ENCODE measurements at regions not wholly inside any gene's neighbourhood (a gene's known extent, or its start where the extent isn't known, plus 50 kb on each side); places are given as distances from the start of the nearest gene placed in this dataset.

DNA sequence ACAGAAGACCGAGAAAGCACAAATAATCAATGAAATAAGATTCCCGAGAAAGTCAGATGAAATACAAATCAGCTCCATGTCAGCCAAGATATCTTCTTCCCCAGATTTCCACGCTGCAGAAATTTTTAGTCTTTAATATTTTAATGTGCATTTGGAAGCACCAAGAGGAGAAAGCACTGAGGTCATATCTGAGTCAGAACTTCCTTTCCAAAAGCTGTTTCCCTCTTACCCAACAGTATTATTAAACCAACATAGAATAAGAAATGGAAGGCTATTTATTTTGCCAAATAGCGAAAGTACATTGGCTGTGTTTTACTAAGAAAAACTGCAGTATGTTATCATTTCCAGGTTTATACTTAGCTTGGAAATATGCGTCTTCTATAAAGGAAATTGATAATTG, 772.1 kb upstream of the CDH9 start:
- Histone ChIP-seq H4K91ac (ENCODE audit: low read depth, low read length) (no peak overlapping the region), H3K23ac (ENCODE audit: low read length) (no peak overlapping the region), H2AK5ac (ENCODE audit: low read length) (no peak overlapping the region), H3K14ac (ENCODE audit: low read length) (no peak overlapping the region), H3K9me3 (ENCODE audit: insufficient read depth, low read depth, low read length) (no peaks in the 10 kb centered on the region), H3K4me2 (ENCODE audit: low read length) (no peak overlapping the region), H3K4me3 (ENCODE audit: low read depth, low read length) (no peak overlapping the region), H3K79me2 (ENCODE audit: control insufficient read depth, insufficient read depth, low read length, poor library complexity) (no peaks in the 10 kb centered on the region), H3K79me1 (ENCODE audit: low read length) (no peaks in the 10 kb centered on the region), H2AFZ (ENCODE audit: insufficient read depth, low read length, poor library complexity) (no peak overlapping the region), H3K9ac (ENCODE audit: low read length) (no peak overlapping the region), H3K18ac (ENCODE audit: low read length) (no peak overlapping the region), H3K36me3 (ENCODE audit: control insufficient read depth in 1 of 2, insufficient read depth in 2 of 2, low read length in 2 of 2) (no peaks in the 10 kb centered on the region), H3K27ac (ENCODE audit: low read depth, low read length) (no peak overlapping the region), H3K4ac (ENCODE audit: low read depth, low read length) (no peak overlapping the region), H3K27me3 (ENCODE audit: insufficient read depth, low read length) (no peaks in the 10 kb centered on the region), H2BK12ac (ENCODE audit: low read length) (no peak overlapping the region), H4K8ac (ENCODE audit: low read depth, low read length) (no peak overlapping the region), H2BK5ac (ENCODE audit: low read depth, low read length, poor library complexity) (no peak overlapping the region), H3K4me1 (ENCODE audit: control insufficient read depth in 1 of 2, insufficient read depth in 2 of 2, low read length in 2 of 2) (no peaks in the 10 kb centered on the region), H4K12ac (ENCODE audit: low read depth, low read length) (no peak overlapping the region), H2BK120ac (ENCODE audit: insufficient read depth, low read length, poor library complexity) (no peak overlapping the region)
- WGBS (ENCODE audit: extremely low coverage, insufficient coverage, insufficient read length), result no CpG with 5 or more reads among the region's 5 CpGs
- no peak for DNase-seq

DNA sequence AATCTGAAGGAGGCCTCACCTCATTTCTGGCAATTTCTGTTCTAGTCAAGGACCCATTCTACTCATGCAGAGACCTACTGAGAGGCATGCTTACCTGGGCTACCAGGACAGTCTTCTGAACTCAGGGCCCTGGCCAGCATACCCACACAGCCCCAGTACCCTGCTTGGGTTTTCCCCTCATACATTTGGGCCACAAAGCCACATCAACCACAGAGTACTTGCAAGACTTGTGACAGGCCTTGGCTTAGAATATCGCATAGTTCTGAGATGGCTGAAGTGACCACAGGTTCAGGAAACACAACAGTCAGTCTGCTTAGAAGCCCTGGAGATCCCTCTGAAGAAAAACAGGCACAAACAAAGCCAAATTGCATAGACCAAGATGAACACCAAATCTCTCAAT, 758.8 kb upstream of the CDH9 start:
- no peak overlapping the region for H2AFZ ChIP-seq (ENCODE audit: insufficient read depth, low read length, poor library complexity)
- no peak overlapping the region for H4K8ac ChIP-seq (ENCODE audit: low read depth, low read length)

GRCh38 chr5:27788184-27788583, 749.8 kb upstream of the CDH9 start:
- H3K9ac ChIP-seq (ENCODE audit: low read length), result no peak overlapping the region
- no peaks in the 10 kb centered on the region for H3K79me2 ChIP-seq (ENCODE audit: control insufficient read depth, insufficient read depth, low read length, poor library complexity)
- no peak overlapping the region for H2AFZ ChIP-seq (ENCODE audit: insufficient read depth, low read length, poor library complexity)
- H3K36me3 ChIP-seq (ENCODE audit: control insufficient read depth in 1 of 2, insufficient read depth in 2 of 2, low read length in 2 of 2), result no peaks in the 10 kb centered on the region
- no peak overlapping the region for H4K91ac ChIP-seq (ENCODE audit: low read depth, low read length)
- H3K14ac ChIP-seq (ENCODE audit: low read length), result no peak overlapping the region
- no peak overlapping the region for H4K12ac ChIP-seq (ENCODE audit: low read depth, low read length)
- H3K4me1 ChIP-seq (ENCODE audit: control insufficient read depth in 1 of 2, insufficient read depth in 2 of 2, low read length in 2 of 2), result no peaks in the 10 kb centered on the region
- H2BK5ac ChIP-seq (ENCODE audit: low read depth, low read length, poor library complexity), result no peak overlapping the region
- no peaks in the 10 kb centered on the region for H3K79me1 ChIP-seq (ENCODE audit: low read length)
- no peak overlapping the region for H3K4me3 ChIP-seq (ENCODE audit: low read depth, low read length)
- no CpG with 5 or more reads among the region's 2 CpGs for WGBS (ENCODE audit: extremely low coverage, insufficient coverage, insufficient read length)
- DNase-seq, result no peak
- H2BK12ac ChIP-seq (ENCODE audit: low read length), result no peak overlapping the region
- H2AK5ac ChIP-seq (ENCODE audit: low read length), result no peak overlapping the region
- no peak overlapping the region for H3K27ac ChIP-seq (ENCODE audit: low read depth, low read length)
- no peak overlapping the region for H4K8ac ChIP-seq (ENCODE audit: low read depth, low read length)
- no peak overlapping the region for H3K4ac ChIP-seq (ENCODE audit: low read depth, low read length)
- no peaks in the 10 kb centered on the region for H3K9me3 ChIP-seq (ENCODE audit: insufficient read depth, low read depth, low read length)
- H3K18ac ChIP-seq (ENCODE audit: low read length), result no peak overlapping the region
- H2BK120ac ChIP-seq (ENCODE audit: insufficient read depth, low read length, poor library complexity), result no peak overlapping the region
- no peak overlapping the region for H3K4me2 ChIP-seq (ENCODE audit: low read length)
- H3K23ac ChIP-seq (ENCODE audit: low read length), result no peak overlapping the region
- no peaks in the 10 kb centered on the region for H3K27me3 ChIP-seq (ENCODE audit: insufficient read depth, low read length)

More for the DNA sequence above, 758.8 kb upstream of the CDH9 start:
- DNase-seq, result no peak
- no peak overlapping the region for H3K14ac ChIP-seq (ENCODE audit: low read length)
- no CpG with 5 or more reads among the region's 1 CpG for WGBS (ENCODE audit: extremely low coverage, insufficient coverage, insufficient read length)
- H3K4me2 ChIP-seq (ENCODE audit: low read length), result no peak overlapping the region
- H3K9ac ChIP-seq (ENCODE audit: low read length), result no peak overlapping the region
- no peaks in the 10 kb centered on the region for H3K27me3 ChIP-seq (ENCODE audit: insufficient read depth, low read length)
- H2BK12ac ChIP-seq (ENCODE audit: low read length), result no peak overlapping the region
- H3K79me2 ChIP-seq (ENCODE audit: control insufficient read depth, insufficient read depth, low read length, poor library complexity), result no peaks in the 10 kb centered on the region
- no peak overlapping the region for H3K27ac ChIP-seq (ENCODE audit: low read depth, low read length)
- no peak overlapping the region for H3K4me3 ChIP-seq (ENCODE audit: low read depth, low read length)
- H3K9me3 ChIP-seq (ENCODE audit: insufficient read depth, low read depth, low read length), result no peaks in the 10 kb centered on the region
- no peak overlapping the region for H2AK5ac ChIP-seq (ENCODE audit: low read length)
- no peak overlapping the region for H2BK120ac ChIP-seq (ENCODE audit: insufficient read depth, low read length, poor library complexity)
- H3K36me3 ChIP-seq (ENCODE audit: control insufficient read depth in 1 of 2, insufficient read depth in 2 of 2, low read length in 2 of 2), result no peaks in the 10 kb centered on the region
- H3K4me1 ChIP-seq (ENCODE audit: control insufficient read depth in 1 of 2, insufficient read depth in 2 of 2, low read length in 2 of 2), result no peaks in the 10 kb centered on the region
- H3K23ac ChIP-seq (ENCODE audit: low read length), result no peak overlapping the region
- no peak overlapping the region for H4K91ac ChIP-seq (ENCODE audit: low read depth, low read length)
- H2BK5ac ChIP-seq (ENCODE audit: low read depth, low read length, poor library complexity), result no peak overlapping the region
- H3K4ac ChIP-seq (ENCODE audit: low read depth, low read length), result no peak overlapping the region
- H3K79me1 ChIP-seq (ENCODE audit: low read length), result no peaks in the 10 kb centered on the region
- no peak overlapping the region for H4K12ac ChIP-seq (ENCODE audit: low read depth, low read length)
- no peak overlapping the region for H3K18ac ChIP-seq (ENCODE audit: low read length)

DNA sequence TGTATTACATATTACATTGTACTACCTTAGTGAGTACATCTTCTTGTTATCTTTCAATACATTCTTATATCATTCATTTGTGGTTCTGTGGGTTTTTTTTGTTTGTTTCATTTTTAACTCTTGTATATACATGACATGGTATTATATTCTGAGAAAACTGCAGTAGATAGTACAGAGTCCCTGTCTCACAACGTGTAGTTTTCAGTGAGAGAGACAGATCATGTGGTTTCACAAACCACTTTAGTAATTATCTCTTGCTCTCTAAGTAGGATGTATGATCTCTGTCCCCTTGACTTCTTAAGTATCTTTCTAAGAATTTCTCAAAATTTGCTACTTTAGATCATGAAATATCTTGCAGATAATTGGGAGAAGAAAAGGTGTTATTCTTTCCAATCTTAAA, 745.9 kb upstream of the CDH9 start:
- H2BK12ac ChIP-seq (ENCODE audit: low read length), result no peak overlapping the region
- H3K4me2 ChIP-seq (ENCODE audit: low read length), result no peak overlapping the region
- no CpG with 5 or more reads among the region's 1 CpG for WGBS (ENCODE audit: extremely low coverage, insufficient coverage, insufficient read length)
- H3K36me3 ChIP-seq (ENCODE audit: control insufficient read depth in 1 of 2, insufficient read depth in 2 of 2, low read length in 2 of 2), result no peaks in the 10 kb centered on the region
- no peak overlapping the region for H3K18ac ChIP-seq (ENCODE audit: low read length)
- no peak overlapping the region for H2BK120ac ChIP-seq (ENCODE audit: insufficient read depth, low read length, poor library complexity)
- no peak overlapping the region for H3K23ac ChIP-seq (ENCODE audit: low read length)
- no peak overlapping the region for H3K4ac ChIP-seq (ENCODE audit: low read depth, low read length)
- H3K9ac ChIP-seq (ENCODE audit: low read length), result no peak overlapping the region
- no peak overlapping the region for H4K8ac ChIP-seq (ENCODE audit: low read depth, low read length)
- H3K14ac ChIP-seq (ENCODE audit: low read length), result no peak overlapping the region
- no peak overlapping the region for H2BK5ac ChIP-seq (ENCODE audit: low read depth, low read length, poor library complexity)
- no peaks in the 10 kb centered on the region for H3K79me2 ChIP-seq (ENCODE audit: control insufficient read depth, insufficient read depth, low read length, poor library complexity)
- H3K4me1 ChIP-seq (ENCODE audit: control insufficient read depth in 1 of 2, insufficient read depth in 2 of 2, low read length in 2 of 2), result no peaks in the 10 kb centered on the region
- no peak overlapping the region for H4K91ac ChIP-seq (ENCODE audit: low read depth, low read length)
- H2AFZ ChIP-seq (ENCODE audit: insufficient read depth, low read length, poor library complexity), result no peak overlapping the region
- DNase-seq, result no peak
- H3K27ac ChIP-seq (ENCODE audit: low read depth, low read length), result no peak overlapping the region
- H3K4me3 ChIP-seq (ENCODE audit: low read depth, low read length), result no peak overlapping the region
- H3K27me3 ChIP-seq (ENCODE audit: insufficient read depth, low read length), result no peaks in the 10 kb centered on the region
- H3K9me3 ChIP-seq (ENCODE audit: insufficient read depth, low read depth, low read length), result no peaks in the 10 kb centered on the region
- no peak overlapping the region for H2AK5ac ChIP-seq (ENCODE audit: low read length)
- no peak overlapping the region for H4K12ac ChIP-seq (ENCODE audit: low read depth, low read length)
- H3K79me1 ChIP-seq (ENCODE audit: low read length), result no peaks in the 10 kb centered on the region
